HepG2 (cell line): ENCODE measurements at regions not wholly inside any gene's neighbourhood (a gene's known extent, or its start where the extent isn't known, plus 50 kb on each side); places are given as distances from the start of the nearest gene placed in this dataset.

Experiments
- ATAC-seq: fragments of 200-7000 bp; cut with Tn5 transposase; 3 replicates; pipeline ENCODE4 v1.9.1; 2020; ENCODE audit warnings: mild to moderate bottlenecking, moderate library complexity
- BruUV-seq: library from RNA; stranded (reverse); fragments of 400-500 nt; replicated peaks from 2 replicates; lab custom pipeline; 2021; lab: Mats Ljungman, UMichigan
- CTCF ChIA-PET: fragments of 300-600 bp; formaldehyde crosslinking; extraction: SDS; loops from one replicate; lab custom pipeline; 2021; ENCODE audit warnings: low total read pairs, inconsistent platforms, low intra/inter-chr PET ratio; lab: Yijun Ruan, JAX
- POLR2A ChIA-PET: fragments of 350-600 bp; sonication (Branson Sonifier 250); formaldehyde crosslinking; loops from one replicate; lab custom pipeline; 2020; ENCODE audit warnings: antibody characterized with exemption, inconsistent platforms; lab: Yijun Ruan, JAX
- DNase-seq: peaks from one replicate; pipeline ENCODE4 v3.0.0-alpha.2; 2015; ENCODE audit warnings: low spot score
- FAIRE-seq: peaks from 3 replicates; lab custom pipeline; 2011; peaks lifted over from hg19 to GRCh38; lab: Jason Lieb, UNC
- H2AFZ ChIP-seq: one replicate; pipeline ENCODE4 v1.6.1; 2011; ENCODE audit warnings: low read length, inconsistent platforms
- H3K27ac ChIP-seq: fragments of 300-600 bp; 3 replicates; pipeline ENCODE4 v1.8.0; 2011; ENCODE audit warnings: mixed run types, mild to moderate bottlenecking, mixed read lengths, low read length, inconsistent platforms; ENCODE audit not compliant: insufficient read depth; ENCODE audit errors: extremely low read length
- H3K27me3 ChIP-seq, 2 experiments: fragments of 200-600 bp in 1 of 2; 2 replicates in 1 of 2; 3 replicates in 1 of 2; pipeline versions ENCODE4 v1.6.0 to v1.8.0; 2011; ENCODE audit warnings: low read length in 2 of 2, mild to moderate bottlenecking in 2 of 2, moderate library complexity in 2 of 2, inconsistent platforms in 1 of 2; ENCODE audit not compliant: insufficient read depth in 2 of 2, control insufficient read depth in 1 of 2
- H3K36me3 ChIP-seq, 2 experiments: fragments of 200-600 bp in 1 of 2; replicated peaks in 1 of 2; 2 replicates in 1 of 2; 3 replicates in 1 of 2; pipeline versions ENCODE4 v1.5.1 to v1.8.0; 2011; ENCODE audit warnings: low read length in 2 of 2, inconsistent platforms in 1 of 2; ENCODE audit not compliant: insufficient read depth in 2 of 2, control insufficient read depth in 1 of 2
- H3K4me1 ChIP-seq: 2 replicates; pipeline ENCODE4 v1.5.1; 2012; ENCODE audit warnings: low read length, inconsistent platforms; ENCODE audit not compliant: insufficient read depth
- H3K4me2 ChIP-seq: 2 replicates; pipeline ENCODE4 v1.6.0; 2011; ENCODE audit warnings: low read depth, low read length, inconsistent platforms
- H3K4me3 ChIP-seq, 3 experiments: fragments of 200-600 bp in 1 of 3; sonication (generic), shearing (Covaris generic) in 1 of 3; replicated peaks in 1 of 3; 2 replicates each; pipeline ENCODE4 v1.5.1; 2011 to 2016; ENCODE audit warnings: low read length in 3 of 3, inconsistent platforms in 2 of 3, low read depth in 2 of 3, mild to moderate bottlenecking in 2 of 3, control low read depth in 1 of 3, mixed read lengths in 1 of 3; ENCODE audit not compliant: insufficient read depth in 1 of 3
- H3K79me2 ChIP-seq: one replicate; pipeline ENCODE4 v1.6.1; 2011; ENCODE audit warnings: low read length, inconsistent platforms; ENCODE audit not compliant: insufficient read depth
- H3K9ac ChIP-seq: 2 replicates; pipeline ENCODE4 v1.6.0; 2011; ENCODE audit warnings: mild to moderate bottlenecking, low read depth, low read length, inconsistent platforms; ENCODE audit not compliant: insufficient read depth
- H3K9me3 ChIP-seq: 2 replicates; pipeline ENCODE4 v1.5.1; 2012; ENCODE audit warnings: mild to moderate bottlenecking, low read length
- H4K20me1 ChIP-seq: 2 replicates; pipeline ENCODE4 v1.6.0; 2011; ENCODE audit warnings: inconsistent platforms, mild to moderate bottlenecking, low read length, moderate library complexity; ENCODE audit not compliant: insufficient read depth
- ARNTL ChIP-seq: sonication (generic); formaldehyde crosslinking; IDR thresholded peaks from 2 replicates; pipeline ENCODE4 v1.4.0; 2020; ENCODE audit warnings: mild to moderate bottlenecking, missing genetic modification reagents
- BCL6 ChIP-seq: IDR thresholded peaks from 2 replicates; pipeline ENCODE4 v1.6.1; 2016; ENCODE audit warnings: missing genetic modification reagents, missing compliant biosample characterization
- CSRNP2 ChIP-seq: sonication (generic); formaldehyde crosslinking; conservative IDR thresholded peaks from 2 replicates; pipeline ENCODE4 v1.8.0; 2022; ENCODE audit warnings: low read depth, missing genetic modification reagents
- IRF1 ChIP-seq: sonication (generic); formaldehyde crosslinking; IDR thresholded peaks from 2 replicates; pipeline ENCODE4 v1.4.0; 2020; ENCODE audit warnings: low read depth, mild to moderate bottlenecking, missing genetic modification reagents
- MTA1 ChIP-seq: sonication (generic); formaldehyde crosslinking; IDR thresholded peaks from 2 replicates; pipeline ENCODE4 v1.4.0; 2020; ENCODE audit warnings: missing genetic modification reagents, mild to moderate bottlenecking, borderline replicate concordance
- TBP ChIP-seq: sonication (generic); formaldehyde crosslinking; IDR thresholded peaks from 2 replicates; pipeline ENCODE4 v1.5.0; 2020; ENCODE audit warnings: missing genetic modification reagents
- ZGPAT ChIP-seq: IDR thresholded peaks from 2 replicates; pipeline ENCODE4 v1.6.1; 2016; ENCODE audit warnings: mild to moderate bottlenecking
- ZNF124 ChIP-seq: sonication (generic); formaldehyde crosslinking; IDR thresholded peaks from 2 replicates; pipeline ENCODE4 v1.4.0; 2020; ENCODE audit warnings: missing genetic modification reagents
- WGBS: methylation state at CpG from one replicate; pipeline ENCODE4 v1.1.6; 2017; ENCODE audit warnings: low lambda C conversion rate; 5-methylcytosine and 5-hydroxymethylcytosine counted together
- in situ Hi-C: cut with HindIII; loops from 2 replicates; pipeline ENCODE4 v1.10.0; 2017; ENCODE audit warnings: low pct_unique_long_range_greater_than_20kb; ENCODE audit not compliant: extremely low pct_ligation_motif_present
- intact Hi-C: fragments of 100-400 bp; cut with micrococcal nuclease; formaldehyde crosslinking; loops from one replicate; pipeline ENCODE4 v1.10.0; 2022; ENCODE audit not compliant: unreplicated experiment

GRCh38 chr10:118116362-118116714 is 69.6 kb upstream of the RAB11FIP2 start:
- Histone ChIP-seq H3K36me3 (no peaks in the 10 kb centered on the region), H3K27ac (no peak overlapping the region), H2AFZ (no peak overlapping the region), H3K4me3 (no peak overlapping the region), H3K9me3 (no peaks in the 10 kb centered on the region), H3K4me2 (no peak overlapping the region), H4K20me1 (no peaks in the 10 kb centered on the region), H3K79me2 (no peaks in the 10 kb centered on the region), H3K4me1 (no peaks in the 10 kb centered on the region), H3K9ac (no peak overlapping the region), H3K27me3 (no peaks in the 10 kb centered on the region)
- intact Hi-C loops (no loop called here), in situ Hi-C loops (loop anchor here (25.0 kb wide), 1 partner anchor 579 kb away; the partner anchor contains the start of gene EMX2)
- WGBS: 55% methylated on average over 6 of the region's 6 CpGs
- BruUV-seq: no TSS peak
- DNase-seq (no peak), FAIRE-seq (no peak), ATAC-seq (no peak)
- ChIA-PET POLR2A (no interaction called here), CTCF (no interaction called here)
- TF ChIP-seq ARNTL (CRISPR knock-in tag) (no peak), IRF1 (CRISPR knock-in tag) (no peak), CSRNP2 (CRISPR knock-in tag) (no peak), BCL6 (CRISPR knock-in tag) (no peak), ZGPAT (CRISPR knock-in tag) (no peak), MTA1 (CRISPR knock-in tag) (no peak), ZNF124 (CRISPR knock-in tag) (no peak), TBP (no peak)
